IPS DF 4.7 (cell line): ENCODE measurements at regions not wholly inside any gene's neighbourhood (a gene's known extent, or its start where the extent isn't known, plus 50 kb on each side); places are given as distances from the start of the nearest gene placed in this dataset.
"Not testable (repeated sequence)": the region's sequence is repeated elsewhere in the genome, so short reads cannot be mapped to it uniquely, and the experiment has no call there.

ENCODE experiments used
- DNase-seq: peaks from one replicate; pipeline ENCODE4 v3.0.0-alpha.2; 2013; ENCODE audit warnings: low spot score; ENCODE audit errors: extremely low read depth

DNA sequence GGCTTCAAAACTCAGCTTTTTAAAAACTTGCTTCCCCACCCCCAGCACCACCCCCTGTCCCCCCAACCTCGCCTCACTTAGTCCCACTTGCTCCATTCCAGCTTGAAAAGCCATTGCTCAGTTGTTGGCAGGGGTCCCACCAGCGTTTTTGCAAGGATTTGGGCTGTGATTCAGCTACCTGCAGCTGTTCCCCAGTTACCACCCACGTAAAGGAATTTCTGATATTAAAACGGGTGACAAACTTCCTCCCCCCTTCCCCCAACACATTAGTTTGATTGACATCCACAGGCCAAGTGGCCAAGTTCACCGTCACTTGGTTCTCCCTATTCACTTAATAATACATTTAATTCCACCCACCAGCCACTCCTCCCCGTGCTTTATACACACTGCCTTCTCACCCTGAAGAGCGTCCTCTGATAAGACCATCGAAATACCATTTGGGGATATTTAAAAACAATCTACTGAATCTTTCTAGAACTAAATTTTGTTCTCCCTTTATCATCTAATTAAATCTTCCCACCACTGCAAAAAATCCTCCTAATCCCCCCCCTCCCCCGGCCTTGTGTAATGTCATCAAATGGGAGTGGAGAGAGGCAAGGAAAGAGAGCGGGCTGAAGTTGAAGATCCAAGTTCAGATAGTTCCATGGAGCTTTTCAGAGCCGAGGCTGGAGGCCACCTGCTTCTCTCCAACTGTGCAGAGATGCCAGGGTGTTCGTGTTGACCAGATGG lies 55.1 kb downstream of the SOX9 start:
- no peak for DNase-seq

- no peak for DNase-seq
These were observed 55.7 kb downstream of the SOX9 start for GRCh38 chr17:72176516-72176851.

GRCh38 chr17:72176951-72177660 lies 56.3 kb downstream of the SOX9 start:
- no peak for DNase-seq

DNA sequence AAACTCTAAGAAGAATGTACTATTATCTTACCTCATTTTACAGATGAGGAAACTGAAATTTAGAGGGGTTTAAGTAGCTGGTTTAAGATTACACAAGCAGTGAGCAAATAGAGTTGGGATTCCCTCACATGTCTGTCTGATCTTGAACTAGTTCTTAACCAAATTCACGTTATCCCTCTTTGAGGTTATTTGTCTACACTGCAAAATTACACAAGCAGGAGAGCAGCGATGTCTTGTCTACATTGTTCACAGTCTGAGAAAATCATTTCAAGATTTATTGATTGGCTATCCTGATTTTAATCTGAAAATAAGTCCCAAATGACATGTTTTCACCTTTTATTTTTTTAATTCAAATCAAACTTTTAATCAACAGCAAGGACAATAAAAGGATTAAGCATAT lies 56.9 kb downstream of the SOX9 start:
- DNase-seq = no peak

DNA sequence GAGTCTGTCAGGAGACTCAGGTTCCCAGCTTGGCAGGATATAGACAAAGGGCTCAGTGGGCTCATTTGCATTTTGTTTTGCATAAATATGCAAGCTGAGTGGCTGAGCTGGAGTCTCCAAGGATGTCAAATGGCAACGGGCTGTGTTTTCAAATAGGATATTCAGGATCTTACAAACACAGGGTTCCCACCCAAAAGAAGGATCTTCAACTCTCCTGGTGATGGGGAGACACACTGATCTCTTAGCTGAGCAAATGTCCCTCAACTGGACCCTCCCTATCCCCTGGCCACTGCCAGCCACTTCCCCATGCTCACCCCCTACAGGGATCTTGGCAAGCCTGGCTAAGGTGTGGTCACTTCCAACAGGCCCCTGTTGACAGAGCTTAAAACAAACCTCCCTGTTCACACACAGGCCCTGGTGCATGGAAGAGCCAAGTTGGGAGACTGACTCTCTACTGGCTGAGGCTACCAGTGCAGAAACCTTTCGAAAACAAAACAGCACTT lies 61.6 kb downstream of the SOX9 start:
- no peak for DNase-seq

- no peak for DNase-seq
These were observed 62.4 kb downstream of the SOX9 start for GRCh38 chr17:72183194-72183685.

DNA sequence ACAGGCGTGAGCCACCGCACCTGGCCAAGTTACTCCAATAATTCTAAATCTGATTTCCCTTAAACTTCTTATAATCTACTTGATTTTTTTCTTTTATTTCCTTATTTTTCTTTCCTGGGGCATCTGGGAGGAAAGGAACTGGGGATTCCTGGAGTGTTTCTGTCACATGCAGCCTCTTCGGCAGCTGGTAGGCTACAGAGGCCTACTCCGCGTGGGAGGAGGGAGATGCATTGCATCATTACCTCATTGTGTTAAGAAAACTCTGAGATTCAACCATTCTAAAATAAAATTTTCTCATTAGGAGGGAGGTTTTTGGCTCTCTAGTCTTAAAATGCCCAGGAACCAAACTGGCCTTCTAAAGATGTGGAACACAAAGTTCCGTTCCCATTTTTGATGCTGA lies 64.0 kb downstream of the SOX9 start:
- no peak for DNase-seq

- no peak for DNase-seq
These were observed 64.7 kb downstream of the SOX9 start for GRCh38 chr17:72185564-72185963.

DNA sequence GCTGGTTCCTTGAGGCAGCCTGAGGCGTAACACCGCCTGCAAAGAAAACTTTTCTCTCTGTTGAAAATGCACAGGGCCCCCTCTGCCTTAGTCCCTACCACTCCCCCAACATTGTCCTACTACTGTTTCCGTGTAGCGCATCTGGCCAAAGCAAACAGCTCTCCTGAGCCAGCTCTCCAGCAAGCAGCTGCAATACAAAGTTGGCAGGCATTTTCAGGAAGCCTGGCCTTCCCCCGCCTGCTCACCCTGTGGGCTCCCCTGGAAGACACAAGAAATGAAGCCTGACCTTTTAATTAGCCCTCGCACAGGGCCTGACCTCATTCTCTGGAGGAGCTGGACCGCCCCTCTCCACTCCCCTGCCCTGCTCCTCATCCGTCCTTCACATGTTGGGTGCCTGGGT lies 66.7 kb downstream of the SOX9 start:
- no peak for DNase-seq

DNA sequence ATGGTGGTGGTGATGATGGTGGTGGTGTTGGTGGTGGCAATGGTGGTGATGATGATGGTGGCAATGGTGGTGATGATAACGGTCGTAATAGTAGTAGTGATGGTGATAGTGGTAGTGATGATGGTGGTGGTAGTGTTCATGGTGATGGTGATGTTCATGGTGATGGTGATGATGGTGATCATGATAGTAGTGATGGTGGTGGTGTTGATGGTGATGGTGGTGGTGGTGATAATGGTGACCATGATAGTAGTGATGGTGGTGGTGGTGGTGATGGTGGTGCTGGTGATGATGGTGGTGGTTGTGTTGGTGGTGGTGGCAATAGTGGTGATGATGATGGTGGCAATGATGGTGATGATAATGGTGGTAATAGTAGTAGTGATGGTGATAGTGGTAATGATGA lies 68.0 kb downstream of the SOX9 start:
- DNase-seq = no peak

DNA sequence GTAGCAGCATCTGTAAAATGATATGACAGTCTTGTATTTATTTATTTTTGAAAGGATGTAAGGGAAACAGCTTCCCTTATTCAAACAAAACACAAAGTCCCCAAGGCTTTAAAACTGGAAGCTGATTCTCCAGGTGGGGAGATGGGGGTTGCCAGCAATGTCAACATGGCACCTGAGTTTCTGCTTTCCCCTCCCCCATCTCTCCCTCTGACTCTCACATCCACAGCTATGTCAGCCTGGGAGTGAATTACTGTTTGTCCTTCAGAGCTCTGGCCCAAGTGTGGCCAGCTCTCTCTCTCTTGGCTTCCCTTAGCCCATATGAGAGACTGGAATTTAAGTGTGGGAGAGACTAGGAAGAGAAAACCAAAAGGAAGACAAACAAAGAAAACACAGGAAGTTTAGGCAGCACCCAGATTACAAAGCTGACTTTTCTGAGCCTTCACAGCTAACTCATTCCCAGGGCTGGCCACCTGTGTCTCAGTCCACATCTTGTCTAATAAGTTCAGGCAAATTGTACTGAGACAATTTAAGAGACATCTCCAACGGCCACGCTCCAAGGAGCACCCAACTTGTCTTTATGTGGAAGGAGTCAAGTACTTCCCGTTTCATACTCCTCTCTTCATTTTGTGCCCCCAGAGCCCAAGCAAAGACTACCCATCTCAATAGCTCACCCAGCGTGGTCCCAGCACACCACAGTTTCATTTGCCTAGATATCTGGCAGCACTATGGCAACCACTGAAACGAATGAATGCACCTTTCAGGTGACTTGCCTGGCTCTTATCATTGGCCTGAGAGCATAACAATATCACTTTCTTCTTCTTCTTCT lies 69.2 kb downstream of the SOX9 start:
- DNase-seq = no peak

DNA sequence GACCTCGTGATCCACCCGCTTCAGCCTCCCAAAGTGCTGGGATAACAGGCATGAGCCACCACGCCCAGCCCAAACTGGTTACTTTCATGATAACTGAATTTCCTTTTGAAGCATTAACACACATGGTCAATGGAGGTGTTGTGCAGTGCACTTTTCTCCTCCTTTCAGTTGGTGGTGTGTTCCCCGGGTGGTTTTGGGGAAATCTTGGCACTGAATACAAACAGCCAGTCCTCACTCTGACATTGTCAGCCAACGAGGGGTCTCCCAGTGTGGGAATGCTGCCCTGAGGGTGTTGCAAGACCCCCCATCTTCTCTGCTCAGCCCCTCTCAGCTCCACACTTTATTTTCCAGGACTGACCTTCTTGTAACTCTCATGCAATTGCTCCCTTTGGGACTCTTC lies 70.5 kb downstream of the SOX9 start:
- DNase-seq = no peak

DNA sequence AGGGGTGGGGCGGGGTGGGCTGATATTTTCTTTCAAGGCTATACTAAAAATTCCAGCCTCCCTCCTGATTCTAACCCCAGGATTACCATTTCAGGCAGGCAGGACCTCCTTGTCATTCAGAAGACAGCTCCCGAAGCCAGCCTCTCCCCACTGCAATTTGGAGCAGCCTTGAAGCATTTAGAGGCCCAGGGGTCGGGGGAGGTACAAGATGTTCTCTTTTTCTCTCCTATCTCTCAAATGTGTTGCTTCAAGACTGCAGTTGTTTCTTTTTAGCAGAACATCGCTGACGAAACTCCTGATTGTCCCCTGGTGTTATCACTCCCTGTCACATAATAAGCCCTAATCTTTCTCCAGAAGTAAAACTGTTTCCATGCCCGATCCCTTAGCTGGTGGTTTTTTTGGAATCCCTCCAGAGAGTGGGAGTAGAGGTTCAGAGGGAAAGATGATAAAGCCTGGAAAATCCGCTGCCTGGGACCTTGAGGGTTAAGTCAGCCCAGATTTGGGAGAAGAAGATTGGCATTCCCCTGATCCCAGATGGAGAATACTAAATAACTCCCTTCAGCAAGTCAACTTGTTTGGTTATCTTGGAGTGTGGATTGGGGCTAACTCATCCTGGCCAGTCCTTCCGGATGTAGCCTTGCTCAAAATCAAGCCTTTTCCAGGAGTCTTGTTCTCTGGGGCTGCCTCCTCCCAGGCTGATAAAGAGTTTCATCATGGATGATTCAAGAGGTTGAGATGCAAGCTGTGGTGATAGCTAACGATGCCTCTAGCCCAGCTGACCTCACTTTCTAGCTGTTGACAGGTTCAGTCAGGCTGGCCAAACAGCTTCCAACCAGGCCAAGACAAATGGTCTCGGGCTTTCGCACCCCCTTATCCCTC lies 71.3 kb downstream of the SOX9 start:
- DNase-seq = no peak

DNA sequence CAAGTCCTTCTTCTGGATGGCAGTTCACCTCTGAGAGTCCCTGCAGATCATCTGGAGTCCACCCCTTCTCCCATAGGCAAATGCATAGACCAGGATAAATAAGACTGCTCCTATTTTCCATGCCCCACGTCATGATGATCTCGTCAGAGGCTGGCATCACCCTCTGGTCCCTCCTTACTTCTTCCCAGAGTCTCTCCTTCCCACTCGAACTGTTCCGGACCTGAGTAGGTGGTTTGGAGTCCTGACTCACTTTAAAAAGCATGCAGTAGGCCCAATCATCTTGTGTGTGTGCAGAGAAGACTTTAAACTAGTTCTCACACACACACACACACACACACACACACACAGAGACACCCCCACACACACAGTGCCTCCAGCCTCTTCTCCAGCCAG lies 72.0 kb downstream of the SOX9 start:
- no peak for DNase-seq

DNA sequence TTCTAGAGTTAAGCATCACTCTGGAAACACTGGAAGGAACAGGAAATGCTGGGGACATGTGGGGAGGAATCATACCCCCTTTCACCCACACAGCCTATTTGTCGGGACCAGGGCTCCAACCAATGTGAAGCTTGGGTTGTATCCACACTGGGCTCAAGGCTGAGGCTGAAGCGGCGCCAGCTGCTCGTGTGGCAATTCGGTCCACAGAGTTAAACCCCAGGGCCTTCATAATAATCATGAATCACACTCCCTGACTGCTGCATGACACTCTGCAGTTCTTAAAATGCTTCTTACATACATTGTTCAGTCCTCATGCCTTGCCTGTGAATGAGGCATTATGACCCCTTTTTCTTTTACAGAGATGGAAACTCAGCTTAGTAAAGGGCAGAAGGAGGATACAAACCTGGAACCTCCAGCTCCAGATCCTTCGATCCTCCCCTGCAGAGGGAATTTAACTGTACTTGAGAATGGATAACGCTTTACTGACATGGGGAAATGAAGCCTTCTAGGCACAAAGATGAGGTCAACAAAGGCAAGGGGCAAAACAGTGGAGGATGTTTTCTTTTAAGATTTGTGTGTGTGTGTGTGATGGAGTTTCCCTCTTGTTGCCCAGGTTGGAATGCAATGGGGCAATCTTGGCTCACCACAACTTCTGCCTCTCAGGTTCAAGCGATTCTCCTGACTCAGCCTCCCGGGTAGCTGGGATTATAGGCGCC lies 72.7 kb downstream of the SOX9 start:
- no peak for DNase-seq

GRCh38 chr17:72194107-72194440 lies 73.3 kb downstream of the SOX9 start:
- DNase-seq = not testable (repeated sequence)

GRCh38 chr17:72199256-72199655 lies 78.4 kb downstream of the SOX9 start:
- DNase-seq = no peak

GRCh38 chr17:72204742-72205141 lies 83.9 kb downstream of the SOX9 start:
- no peak for DNase-seq

DNA sequence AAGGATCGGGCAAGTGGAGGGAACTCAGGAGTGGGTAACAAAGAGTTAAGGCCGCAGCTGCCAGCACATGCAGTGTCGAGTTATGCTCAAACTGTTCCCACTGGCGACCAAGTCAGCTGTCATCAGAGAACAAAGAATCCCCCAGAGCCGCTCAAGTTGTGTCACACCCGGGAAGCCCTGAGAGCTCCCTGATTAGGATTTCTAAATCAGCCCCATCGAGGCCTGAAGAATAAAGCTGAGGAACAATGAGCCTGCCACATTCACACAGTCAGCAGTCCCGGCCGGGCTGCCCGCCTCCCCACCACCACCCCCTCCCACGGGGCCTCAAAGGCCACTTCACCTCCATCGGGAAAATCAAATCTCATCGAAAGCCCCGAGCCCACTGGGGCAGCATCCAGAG lies 84.5 kb downstream of the SOX9 start:
- DNase-seq = no peak

- DNase-seq = no peak
These were observed 85.0 kb downstream of the SOX9 start for GRCh38 chr17:72205822-72206221.

- DNase-seq = no peak
These were observed 85.6 kb downstream of the SOX9 start for GRCh38 chr17:72206376-72206775.
